Activated naive CD4-positive, alpha-beta T cell treated with anti-CD3 and anti-CD28 coated beads, Interleukin-2, amount 10 ng/mL, durations not matched to agents 7 days and 5 days (primary cell): ENCODE measurements at regions not wholly inside any gene's neighbourhood (a gene's known extent, or its start where the extent isn't known, plus 50 kb on each side); places are given as distances from the start of the nearest gene placed in this dataset.

Experiments used
- CTCF ChIA-PET: fragments of 350-600 bp; sonication (Branson Sonifier 250); formaldehyde crosslinking; loops from one replicate; lab custom pipeline; 2021; ENCODE audit warnings: antibody characterized with exemption; lab: Charles Lee
- DNase-seq: peaks from one replicate; pipeline ENCODE4 v3.0.0-alpha.2; 2020
- H3K27ac Mint-ChIP-seq: one replicate; pipeline ENCODE4 v1.8.0; 2021; ENCODE audit warnings: mild to moderate bottlenecking, moderate library complexity, mixed read lengths
- H3K27me3 Mint-ChIP-seq: one replicate; pipeline ENCODE4 v1.8.0; 2021; ENCODE audit warnings: mild to moderate bottlenecking, mixed read lengths
- H3K36me3 Mint-ChIP-seq: one replicate; pipeline ENCODE4 v1.8.0; 2021; ENCODE audit warnings: mixed read lengths
- H3K4me1 Mint-ChIP-seq: one replicate; pipeline ENCODE4 v1.8.0; 2021; ENCODE audit warnings: mixed read lengths
- H3K4me3 Mint-ChIP-seq: one replicate; pipeline ENCODE4 v1.8.0; 2021; ENCODE audit warnings: mild to moderate bottlenecking, moderate library complexity, mixed read lengths
- H3K9me3 Mint-ChIP-seq: one replicate; pipeline ENCODE4 v1.8.0; 2021; ENCODE audit warnings: mixed read lengths

- Mint-ChIP-seq H3K27ac (no peak overlapping the region), H3K27me3 (no peaks in the 10 kb centered on the region), H3K36me3 (no peaks in the 10 kb centered on the region), H3K4me3 (no peak overlapping the region), H3K4me1 (peaks cover 57% of the 10 kb centered on the region), H3K9me3 (no peaks in the 10 kb centered on the region)
- CTCF ChIA-PET, result interaction anchor here (0.6 kb wide), 2 partner anchors 9 to 272 kb away, joined by 3 to 4 read pairs; no protein-coding TSS in a partner anchor
- DNase-seq, result no peak
Observed at GRCh38 chr4:184315675-184316359, 98.1 kb upstream of the ENPP6 start.

GRCh38 chr4:184313702-184314659, 96.3 kb upstream of the ENPP6 start:
- H3K4me1 Mint-ChIP-seq, result peaks cover 62% of the 10 kb centered on the region
- no peaks in the 10 kb centered on the region for H3K9me3 Mint-ChIP-seq
- DNase-seq, result no peak
- H3K4me3 Mint-ChIP-seq, result no peak overlapping the region
- CTCF ChIA-PET, result interaction anchor here (0.8 to 0.9 kb wide), 3 partner anchors 104 to 139 kb away, joined by 3 read pairs; no protein-coding TSS in a partner anchor
- H3K27ac Mint-ChIP-seq, result peak overlapping the region; percentile 64
- no peaks in the 10 kb centered on the region for H3K27me3 Mint-ChIP-seq
- no peaks in the 10 kb centered on the region for H3K36me3 Mint-ChIP-seq

GRCh38 chr4:184313058-184313581, 95.4 kb upstream of the ENPP6 start:
- Mint-ChIP-seq H3K36me3 (no peaks in the 10 kb centered on the region), H3K27me3 (no peaks in the 10 kb centered on the region), H3K27ac (peak overlapping the region; percentile 64), H3K4me3 (no peak overlapping the region), H3K9me3 (no peaks in the 10 kb centered on the region), H3K4me1 (peaks cover 59% of the 10 kb centered on the region)
- DNase-seq, result no peak
- CTCF ChIA-PET, result interaction anchor here (0.8 to 2.0 kb wide), 4 partner anchors 45 to 140 kb away, joined by 3 to 4 read pairs (median 3); no protein-coding TSS in a partner anchor

- Mint-ChIP-seq H3K9me3 (no peaks in the 10 kb centered on the region), H3K4me3 (no peak overlapping the region), H3K4me1 (peaks cover 59% of the 10 kb centered on the region), H3K36me3 (no peaks in the 10 kb centered on the region), H3K27ac (no peak overlapping the region), H3K27me3 (no peaks in the 10 kb centered on the region)
- no peak for DNase-seq
- CTCF ChIA-PET, result interaction anchor here (1.3 to 2.9 kb wide), 4 partner anchors 44 to 150 kb away, joined by 3 to 26 read pairs (median 4); no protein-coding TSS in a partner anchor
Observed at GRCh38 chr4:184312126-184312525, 94.5 kb upstream of the ENPP6 start.

GRCh38 chr4:184310881-184311709, 93.4 kb upstream of the ENPP6 start:
- CTCF ChIA-PET, result interaction anchor here (0.8 to 2.9 kb wide), 17 partner anchors 8 to 337 kb away, joined by 3 to 26 read pairs (median 4); no protein-coding TSS in a partner anchor
- Mint-ChIP-seq H3K4me3 (no peak overlapping the region), H3K27ac (peak overlapping the region; percentile 55), H3K9me3 (no peaks in the 10 kb centered on the region), H3K27me3 (no peaks in the 10 kb centered on the region), H3K36me3 (no peaks in the 10 kb centered on the region), H3K4me1 (peaks cover 59% of the 10 kb centered on the region)
- DNase-seq, result no peak

GRCh38 chr4:184310171-184310567, 92.5 kb upstream of the ENPP6 start:
- peak; percentile 70 for DNase-seq
- peak overlapping the region; percentile 80 for H3K27ac Mint-ChIP-seq
- H3K4me3 Mint-ChIP-seq, result no peak overlapping the region
- CTCF ChIA-PET, result interaction anchor here (0.9 to 2.9 kb wide), 12 partner anchors 8 to 229 kb away, joined by 3 to 26 read pairs (median 4); no protein-coding TSS in a partner anchor
- H3K27me3 Mint-ChIP-seq, result no peaks in the 10 kb centered on the region
- H3K36me3 Mint-ChIP-seq, result no peaks in the 10 kb centered on the region
- no peaks in the 10 kb centered on the region for H3K9me3 Mint-ChIP-seq
- peaks cover 59% of the 10 kb centered on the region for H3K4me1 Mint-ChIP-seq

GRCh38 chr4:184309241-184310170, 91.8 kb upstream of the ENPP6 start:
- DNase-seq, result no peak
- H3K4me1 Mint-ChIP-seq, result peaks cover 54% of the 10 kb centered on the region
- CTCF ChIA-PET, result interaction anchor here (1.0 to 2.9 kb wide), 13 partner anchors 9 to 230 kb away, joined by 3 to 26 read pairs (median 4); no protein-coding TSS in a partner anchor
- H3K9me3 Mint-ChIP-seq, result peaks cover 3% of the 10 kb centered on the region
- no peaks in the 10 kb centered on the region for H3K27me3 Mint-ChIP-seq
- peaks cover 2% of the 10 kb centered on the region for H3K36me3 Mint-ChIP-seq
- peak overlapping the region; percentile 80 for H3K27ac Mint-ChIP-seq
- no peak overlapping the region for H3K4me3 Mint-ChIP-seq

GRCh38 chr4:184306949-184307348, 89.3 kb upstream of the ENPP6 start:
- no peak overlapping the region for H3K4me3 Mint-ChIP-seq
- H3K9me3 Mint-ChIP-seq, result peaks cover 10% of the 10 kb centered on the region
- DNase-seq, result no peak
- H3K27me3 Mint-ChIP-seq, result peaks cover 4% of the 10 kb centered on the region
- H3K27ac Mint-ChIP-seq, result no peak overlapping the region
- CTCF ChIA-PET, result interaction anchor here (1.1 to 2.6 kb wide), 7 partner anchors 8 to 50 kb away, joined by 3 to 5 read pairs (median 3); no protein-coding TSS in a partner anchor
- H3K36me3 Mint-ChIP-seq, result peaks cover 9% of the 10 kb centered on the region
- H3K4me1 Mint-ChIP-seq, result peaks cover 28% of the 10 kb centered on the region

GRCh38 chr4:184306470-184306869, 88.8 kb upstream of the ENPP6 start:
- H3K4me1 Mint-ChIP-seq, result peaks cover 25% of the 10 kb centered on the region
- CTCF ChIA-PET, result interaction anchor here (1.1 to 1.5 kb wide), 5 partner anchors 9 to 50 kb away, joined by 3 to 4 read pairs (median 3); no protein-coding TSS in a partner anchor

GRCh38 chr4:184300816-184301215, 83.1 kb upstream of the ENPP6 start:
- no peak for DNase-seq
- Mint-ChIP-seq H3K27me3 (peaks cover 7% of the 10 kb centered on the region), H3K4me3 (no peak overlapping the region), H3K9me3 (peaks cover 10% of the 10 kb centered on the region), H3K27ac (no peak overlapping the region), H3K36me3 (peaks cover 9% of the 10 kb centered on the region), H3K4me1 (no peaks in the 10 kb centered on the region)
- CTCF ChIA-PET, result no interaction called here

More at GRCh38 chr4:184306470-184306869, 88.8 kb upstream of the ENPP6 start:
- H3K9me3 Mint-ChIP-seq, result peaks cover 10% of the 10 kb centered on the region
- H3K36me3 Mint-ChIP-seq, result peaks cover 9% of the 10 kb centered on the region
- peaks cover 4% of the 10 kb centered on the region for H3K27me3 Mint-ChIP-seq
- no peak for DNase-seq
- H3K4me3 Mint-ChIP-seq, result no peak overlapping the region
- H3K27ac Mint-ChIP-seq, result no peak overlapping the region

GRCh38 chr4:184298254-184298653, 80.6 kb upstream of the ENPP6 start:
- no peak overlapping the region for H3K4me3 Mint-ChIP-seq
- CTCF ChIA-PET, result interaction anchor here (1.3 kb wide), 1 partner anchor 15 kb away, joined by 3 read pairs; no protein-coding TSS in a partner anchor
- peaks cover 3% of the 10 kb centered on the region for H3K36me3 Mint-ChIP-seq
- DNase-seq, result no peak
- H3K27me3 Mint-ChIP-seq, result peaks cover 3% of the 10 kb centered on the region
- no peaks in the 10 kb centered on the region for H3K4me1 Mint-ChIP-seq
- peaks cover 4% of the 10 kb centered on the region for H3K9me3 Mint-ChIP-seq
- no peak overlapping the region for H3K27ac Mint-ChIP-seq

GRCh38 chr4:184295206-184295605, 77.5 kb upstream of the ENPP6 start:
- H3K9me3 Mint-ChIP-seq, result no peaks in the 10 kb centered on the region
- no peak overlapping the region for H3K27ac Mint-ChIP-seq
- CTCF ChIA-PET, result no interaction called here
- no peak for DNase-seq
- H3K4me3 Mint-ChIP-seq, result no peak overlapping the region
- H3K36me3 Mint-ChIP-seq, result no peaks in the 10 kb centered on the region
- peaks cover 3% of the 10 kb centered on the region for H3K27me3 Mint-ChIP-seq
- no peaks in the 10 kb centered on the region for H3K4me1 Mint-ChIP-seq
